ENCODE measurements at regions not wholly inside any gene's neighbourhood (a gene's known extent, or its start where the extent isn't known, plus 50 kb on each side); places are given as distances from the start of the nearest gene placed in this dataset.

GRCh38 chr12:18008642-18009041, 81.4 kb downstream of the RERGL start:
- TF ChIP-seq CTCF (IDR thresholded peaks at IDR 0.05 in 8 of 11, conservative IDR thresholded peaks at IDR 0.05 in 3 of 11) = no peak
- no peak for TF ChIP-seq POLR2A (IDR thresholded peaks at IDR 0.05)
